Ovary (tissue), 7 donors: ENCODE measurements at regions not wholly inside any gene's neighbourhood (a gene's known extent, or its start where the extent isn't known, plus 50 kb on each side); places are given as distances from the start of the nearest gene placed in this dataset.

Source experiments
- DNase-seq, 5 donors: peaks; one replicate each; pipeline ENCODE4 v3.0.0-alpha.2; 2019 to 2020
- H3K27ac ChIP-seq, 2 donors: fragments of 200-600 bp; one replicate each; pipeline versions ENCODE4 v1.5.1 to v1.8.0; 2019 to 2022
- H3K27me3 ChIP-seq: fragments of 200-600 bp; one replicate; pipeline ENCODE4 v1.8.0; 2022
- H3K36me3 ChIP-seq: fragments of 200-600 bp; sonication (generic); one replicate; pipeline ENCODE4 v1.5.1; 2019
- H3K4me1 ChIP-seq: one replicate; pipeline ENCODE4 v1.8.1; 2013; ENCODE audit warnings: mild to moderate bottlenecking, moderate library complexity; ENCODE audit not compliant: insufficient read depth
- H3K4me3 ChIP-seq: fragments of 200-600 bp; sonication (generic); one replicate; pipeline ENCODE4 v1.5.1; 2017
- H3K9me3 ChIP-seq, 2 donors: fragments of 200-600 bp in 1 of 2; sonication (generic) in 1 of 2; one replicate each; pipeline versions ENCODE4 v1.5.1 to v1.8.1; 2013 to 2019; ENCODE audit warnings: mild to moderate bottlenecking in 1 of 2, moderate library complexity in 1 of 2
- CTCF ChIP-seq, 3 donors: fragments of 450-650 bp in 2 of 3; fragments of 200-600 bp in 1 of 3; IDR thresholded peaks; one replicate each; pipeline versions ENCODE4 v1.5.1 to v1.8.0; 2016 to 2022; ENCODE audit warnings: antibody characterized with exemption in 3 of 3, mild to moderate bottlenecking in 1 of 3
- EP300 ChIP-seq: sonication (generic); formaldehyde crosslinking; IDR thresholded peaks from one replicate; pipeline ENCODE4 v1.6.1; 2017; ENCODE audit warnings: antibody characterized with exemption
- POLR2A ChIP-seq: fragments of 450-650 bp; IDR thresholded peaks from one replicate; pipeline ENCODE4 v1.6.1; 2017; ENCODE audit warnings: antibody characterized with exemption, mild to moderate bottlenecking, moderate library complexity
- WGBS, 3 donors: extraction: QIAGEN DNeasy Blood & Tissue Kit in 1 of 3; methylation state at CpG; one replicate each; pipeline versions ENCODE4 v1.1.5 to v1.1.7; 2013 to 2017; 5-methylcytosine and 5-hydroxymethylcytosine counted together
- intact Hi-C, 4 donors: fragments of 100-400 bp; cut with DNase I; formaldehyde crosslinking; loops; one replicate each; pipeline versions ENCODE4 v1.11.0 to v1.15.1; 2022 to 2023
- donor health status: DM: no; HTN: no; CAD: no; lungs with moderate emphysema.
- donor health status: DM: no; HTN: no; CAD: no.
- donor health status: Bipolar disorder and iron deficiency.
- donor health status: DM: no; HTN: no; CAD: no.
- donor health status: DM: yes; HTN: yes; CAD: no.

- Histone ChIP-seq H3K4me1 (peaks cover 12% of the 10 kb centered on the region), H3K27me3 (no peaks in the 10 kb centered on the region), H3K4me3 (no peak overlapping the region), H3K36me3 (no peaks in the 10 kb centered on the region), H3K27ac (no peak overlapping the region), H3K9me3 (no peaks in the 10 kb centered on the region)
- WGBS, 3 donors, result 89 to 91% (median 90%) methylated on average over 5 of the region's 5 CpGs
- intact Hi-C loops, result no loop called here
- no peak for TF ChIP-seq EP300
- no peak for DNase-seq
These were observed 138.0 kb downstream of the MAP3K7 start for GRCh38 chr6:90448836-90449235.

GRCh38 chr6:90446164-90446563, 140.7 kb downstream of the MAP3K7 start:
- DNase-seq, result peak in 1 of 5 donors; percentile 47
- 2 to 14% (median 5%) methylated on average over 2 of the region's 2 CpGs for WGBS, 3 donors
- Histone ChIP-seq H3K36me3 (no peaks in the 10 kb centered on the region), H3K27ac (peak overlapping the region in 1 of 2 donors; percentile 68), H3K9me3 (no peaks in the 10 kb centered on the region), H3K4me1 (peaks cover 12% of the 10 kb centered on the region), H3K4me3 (no peak overlapping the region), H3K27me3 (no peaks in the 10 kb centered on the region)
- intact Hi-C loops, result no loop called here
- TF ChIP-seq EP300 (no peak), CTCF (IDR thresholded peaks at IDR 0.05) (no peak), POLR2A (no peak)

- Histone ChIP-seq H3K4me1 (peaks cover 12% of the 10 kb centered on the region), H3K27me3 (no peaks in the 10 kb centered on the region), H3K27ac (peak overlapping the region in 1 of 2 donors; percentile 68), H3K9me3 (no peaks in the 10 kb centered on the region), H3K36me3 (no peaks in the 10 kb centered on the region), H3K4me3 (no peak overlapping the region)
- intact Hi-C loops, result no loop called here
- no peak for TF ChIP-seq EP300
- no peak for TF ChIP-seq CTCF (IDR thresholded peaks at IDR 0.05)
- TF ChIP-seq POLR2A, result no peak
- DNase-seq, result no peak
- whole genome bisulfite sequencing, 3 donors, result 22 to 39% (median 28%) methylated on average over 2 of the region's 2 CpGs
These were observed 141.3 kb downstream of the MAP3K7 start for GRCh38 chr6:90445533-90446108.

- Histone ChIP-seq H3K4me1 (peaks cover 12% of the 10 kb centered on the region), H3K27ac (no peak overlapping the region), H3K9me3 (no peaks in the 10 kb centered on the region), H3K36me3 (no peaks in the 10 kb centered on the region), H3K27me3 (no peaks in the 10 kb centered on the region), H3K4me3 (no peak overlapping the region)
- intact Hi-C loops, result no loop called here
- 83 to 86% (median 86%) methylated on average over 8 of the region's 8 CpGs for WGBS, 3 donors
- TF ChIP-seq EP300, result no peak
- no peak for TF ChIP-seq POLR2A
- no peak for TF ChIP-seq CTCF (IDR thresholded peaks at IDR 0.05)
- DNase-seq, result no peak
These were observed 142.6 kb downstream of the MAP3K7 start for GRCh38 chr6:90444160-90444714.

GRCh38 chr6:90442366-90442765, 144.5 kb downstream of the MAP3K7 start:
- Histone ChIP-seq H3K9me3 (no peaks in the 10 kb centered on the region), H3K27ac (no peak overlapping the region), H3K27me3 (no peaks in the 10 kb centered on the region), H3K4me1 (peaks cover 12% of the 10 kb centered on the region), H3K4me3 (no peak overlapping the region), H3K36me3 (no peaks in the 10 kb centered on the region)
- DNase-seq, result no peak
- intact Hi-C loops, result no loop called here
- WGBS, 3 donors, result 56 to 66% (median 64%) methylated on average over 1 of the region's 1 CpG
- TF ChIP-seq CTCF (IDR thresholded peaks at IDR 0.05) (no peak), POLR2A (no peak), EP300 (no peak)
